ENCODE measurements at regions not wholly inside any gene's neighbourhood (a gene's known extent, or its start where the extent isn't known, plus 50 kb on each side); places are given as distances from the start of the nearest gene placed in this dataset.

DNA sequence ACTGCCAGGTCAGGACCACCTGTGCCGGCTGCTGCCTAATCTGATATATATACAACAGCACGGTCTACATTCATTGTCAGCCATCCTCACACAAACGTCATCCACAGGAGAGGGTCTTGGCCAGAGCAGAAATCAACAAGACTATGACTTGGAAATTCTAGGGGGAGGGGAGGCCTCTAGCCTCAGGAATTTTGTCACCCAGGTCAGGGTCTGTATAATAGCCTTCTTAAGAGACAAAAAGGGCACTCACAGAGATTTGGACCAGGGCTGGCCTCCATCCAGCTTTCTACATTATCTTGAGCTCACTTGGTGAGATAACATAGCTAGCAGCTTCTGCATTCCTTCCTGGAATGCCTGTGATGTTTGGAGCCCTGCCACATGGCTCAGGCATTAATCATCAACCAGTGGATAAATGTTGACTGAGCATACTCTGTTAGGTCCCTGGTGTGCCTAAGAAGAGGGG lies 50.4 kb upstream of the CTIF start:
- peak in 1 of 3 donors; percentile 34 for DNase-seq (ENCODE audit: low read depth in 3 of 3, low spot score in 2 of 3)

DNA sequence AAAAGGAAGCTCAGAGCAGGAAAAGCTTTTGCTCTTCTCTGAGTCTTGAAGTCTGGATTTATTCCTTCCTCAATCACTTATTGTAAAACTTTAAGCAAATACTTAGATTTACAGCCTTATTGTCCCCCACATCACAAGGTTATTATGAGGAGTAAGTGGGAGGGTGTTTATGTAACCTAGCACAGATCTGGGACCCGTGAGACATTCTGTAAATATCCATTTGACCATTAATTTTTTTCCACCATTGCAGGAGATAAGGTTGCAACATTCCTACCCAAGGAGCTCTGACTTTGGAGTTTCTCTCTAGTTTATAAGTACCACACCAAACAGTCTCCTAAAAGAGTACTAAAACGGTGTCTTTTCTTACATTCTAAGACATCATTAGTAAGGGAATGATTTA lies 52.1 kb upstream of the CTIF start:
- no peak for DNase-seq (ENCODE audit: low read depth in 3 of 3, low spot score in 2 of 3)

DNA sequence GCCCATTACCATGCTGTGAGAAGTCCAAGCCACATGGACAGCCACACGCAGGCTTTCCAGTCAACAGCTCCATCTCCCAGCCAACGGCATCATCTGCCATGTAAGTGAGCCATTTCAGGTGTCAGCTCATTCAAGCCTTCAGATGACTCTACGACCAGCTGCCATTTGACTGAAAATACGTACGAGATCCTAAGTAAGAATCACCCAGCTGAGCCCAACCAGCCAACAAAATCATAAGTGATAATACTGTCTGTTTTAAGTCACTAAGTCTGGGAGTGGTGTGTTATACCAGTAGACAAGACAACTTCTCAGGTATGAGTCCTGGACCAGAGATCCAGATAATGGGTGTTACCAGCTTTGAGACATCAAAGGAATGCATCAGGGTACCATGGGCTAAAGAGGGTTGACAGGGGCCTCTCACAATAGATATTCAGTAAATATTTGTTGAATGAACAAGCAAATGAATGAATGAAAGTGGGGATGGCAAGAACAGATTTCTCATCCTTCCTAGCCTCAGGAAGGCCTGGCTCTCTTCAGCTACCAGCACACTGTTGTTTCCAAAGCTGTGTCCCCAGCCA lies 52.9 kb upstream of the CTIF start:
- no peak for DNase-seq (ENCODE audit: low read depth in 3 of 3, low spot score in 2 of 3)

DNA sequence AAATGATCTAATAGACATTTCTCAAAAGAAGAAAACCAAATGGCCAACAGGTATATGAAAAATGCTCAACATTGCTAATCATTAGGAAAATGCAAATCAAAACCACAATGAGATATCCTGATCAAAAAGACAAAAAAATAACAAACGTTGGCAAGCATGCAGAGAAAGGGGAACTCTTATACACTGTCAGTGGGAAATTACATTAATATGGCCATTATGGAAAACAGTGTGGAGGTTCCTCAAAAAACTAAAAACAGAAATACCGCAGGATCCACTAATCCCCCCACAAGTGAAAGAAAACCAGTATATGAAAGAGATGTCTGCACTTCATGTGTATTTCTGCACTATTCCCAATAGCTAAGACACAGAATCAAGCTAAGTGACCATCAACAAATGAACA lies 57.7 kb upstream of the CTIF start:
- DNase-seq (ENCODE audit: low read depth in 3 of 3, low spot score in 2 of 3): no peak

DNA sequence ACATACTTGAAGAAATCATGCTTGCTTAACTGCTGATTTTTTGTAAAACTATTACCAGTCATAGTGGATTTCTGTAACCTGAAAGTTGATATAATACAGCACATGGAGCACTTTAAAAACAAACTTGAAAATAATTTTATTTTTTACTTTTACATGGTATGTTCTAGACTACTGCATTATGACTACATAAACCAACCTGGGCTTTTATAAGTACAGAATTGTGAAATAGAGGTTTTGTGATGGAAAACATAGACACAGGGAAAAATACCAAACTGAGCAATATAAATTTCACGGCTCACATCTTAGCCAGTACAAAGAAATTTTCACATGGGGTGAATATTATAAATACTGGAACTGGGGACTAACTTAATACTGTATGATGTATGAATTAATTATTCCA lies 59.3 kb upstream of the CTIF start:
- DNase-seq (ENCODE audit: low read depth in 3 of 3, low spot score in 2 of 3): no peak

DNA sequence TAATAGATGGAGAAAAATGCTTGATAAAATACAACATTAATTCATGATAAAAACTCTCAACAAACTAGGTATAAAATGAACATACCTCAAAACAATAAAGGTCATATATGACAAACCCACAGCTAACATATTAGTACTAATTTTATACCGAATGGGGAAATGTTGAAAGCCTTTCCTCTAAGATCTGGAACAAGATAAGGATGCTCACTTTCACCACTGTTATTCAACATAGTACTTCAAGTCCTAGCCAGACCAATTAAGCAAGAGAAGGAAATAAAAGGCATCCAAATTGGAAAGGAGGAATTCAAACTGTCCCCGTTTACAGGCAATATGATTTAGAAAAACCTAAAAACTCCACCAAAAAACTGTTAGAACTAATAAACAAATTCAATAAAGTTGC lies 61.5 kb upstream of the CTIF start:
- no peak for DNase-seq (ENCODE audit: low read depth in 3 of 3, low spot score in 2 of 3)

DNA sequence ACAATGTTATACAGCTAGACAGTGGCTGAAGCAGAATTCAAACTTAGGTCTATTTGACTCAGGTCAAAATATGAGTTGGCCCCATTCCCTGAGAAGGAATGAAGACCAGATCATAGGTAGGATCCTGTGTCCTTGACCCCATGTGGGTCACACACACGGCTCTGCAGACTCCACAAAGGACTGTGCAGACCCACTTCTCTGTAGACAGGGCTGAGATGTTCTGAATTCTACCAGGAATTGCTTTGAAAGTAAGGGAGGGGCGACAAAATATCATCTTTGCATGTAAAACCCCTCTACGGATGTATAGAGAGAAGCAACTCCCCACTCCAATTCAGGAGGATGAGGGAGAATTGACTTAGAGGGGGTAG lies 62.3 kb upstream of the CTIF start:
- no peak for DNase-seq (ENCODE audit: low read depth in 3 of 3, low spot score in 2 of 3)

DNA sequence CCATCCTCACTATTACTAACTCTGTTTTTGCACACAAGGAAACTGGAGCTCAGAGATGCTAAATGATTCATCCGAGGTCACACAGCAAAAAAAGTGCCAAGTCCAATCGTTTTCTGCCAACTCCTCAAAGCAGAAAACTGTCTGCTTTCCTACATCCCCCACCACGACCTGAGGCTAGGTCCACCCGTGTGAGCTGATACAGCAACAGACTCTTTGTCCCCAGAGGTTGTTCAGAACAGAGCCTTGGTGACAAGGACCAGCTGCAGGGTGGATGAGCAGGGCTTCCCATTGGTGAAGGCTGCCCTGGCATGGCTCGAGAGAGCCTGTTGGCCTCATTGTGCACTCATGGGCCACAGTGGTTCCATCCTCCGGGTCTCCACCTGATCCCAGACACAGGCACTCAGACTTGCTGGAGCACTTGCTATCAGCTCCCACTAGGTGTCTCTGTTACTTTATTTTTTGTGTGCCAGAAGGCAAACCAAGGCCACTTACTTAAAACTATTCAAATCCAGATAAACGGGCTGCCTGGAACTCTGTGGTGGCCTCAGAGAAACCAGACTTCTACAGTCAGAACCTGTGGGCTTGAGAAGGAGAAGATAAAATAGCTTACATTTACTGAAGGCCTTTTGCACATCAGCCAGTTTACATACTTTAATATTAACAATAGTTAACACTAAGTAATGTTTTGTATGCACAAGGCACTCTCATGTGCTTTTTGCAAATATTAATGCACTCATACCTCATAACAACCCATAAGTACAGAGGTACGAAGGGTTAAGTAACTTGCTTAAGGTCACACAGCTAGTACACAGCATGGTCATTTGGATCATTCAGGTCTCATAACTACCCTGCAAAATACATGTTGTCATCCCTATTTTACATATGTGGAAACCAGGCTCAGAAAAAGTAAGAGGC lies 62.9 kb upstream of the CTIF start:
- DNase-seq (ENCODE audit: low read depth in 3 of 3, low spot score in 2 of 3): no peak

DNA sequence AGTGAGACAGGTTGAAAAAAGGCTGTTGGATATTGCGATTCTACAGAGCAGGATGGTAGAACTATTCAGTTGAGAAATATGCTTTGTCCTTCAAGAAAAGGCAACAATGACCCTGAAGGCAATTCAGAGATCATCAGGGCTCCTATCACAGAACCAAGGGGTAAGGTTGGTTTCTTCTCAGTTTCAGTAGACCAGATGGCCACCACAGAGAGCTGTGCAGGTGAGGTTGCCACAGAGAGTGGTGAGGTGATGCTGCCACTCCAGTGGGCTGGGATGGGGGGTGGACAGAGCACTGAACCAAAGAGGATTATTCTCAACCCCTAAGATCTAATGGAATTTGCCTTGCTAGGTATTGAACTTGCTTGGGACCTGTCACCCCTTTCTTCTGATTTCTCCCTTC lies 64.6 kb upstream of the ZBTB7C start:
- no peak for DNase-seq (ENCODE audit: low read depth in 3 of 3, low spot score in 2 of 3)

DNA sequence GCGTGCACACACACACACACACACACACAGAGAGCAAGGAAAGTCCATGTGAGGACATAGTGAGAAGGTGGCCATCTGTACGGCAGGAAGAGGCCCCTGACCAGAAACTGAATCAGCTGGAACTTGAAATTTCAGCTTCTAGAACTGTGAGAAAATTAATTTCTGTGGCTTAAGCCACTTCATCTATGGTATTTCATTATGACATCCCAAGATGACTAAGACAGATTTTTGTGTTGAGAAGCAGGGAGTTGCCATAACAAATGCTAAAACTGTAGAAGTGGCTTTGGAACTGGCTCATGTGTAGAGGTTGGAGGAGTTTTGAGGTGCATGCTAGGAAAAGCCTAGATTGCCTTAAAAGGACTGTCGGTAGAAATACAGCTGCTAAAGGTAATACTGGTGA lies 63.4 kb upstream of the ZBTB7C start:
- DNase-seq (ENCODE audit: low read depth in 3 of 3, low spot score in 2 of 3): no peak

DNA sequence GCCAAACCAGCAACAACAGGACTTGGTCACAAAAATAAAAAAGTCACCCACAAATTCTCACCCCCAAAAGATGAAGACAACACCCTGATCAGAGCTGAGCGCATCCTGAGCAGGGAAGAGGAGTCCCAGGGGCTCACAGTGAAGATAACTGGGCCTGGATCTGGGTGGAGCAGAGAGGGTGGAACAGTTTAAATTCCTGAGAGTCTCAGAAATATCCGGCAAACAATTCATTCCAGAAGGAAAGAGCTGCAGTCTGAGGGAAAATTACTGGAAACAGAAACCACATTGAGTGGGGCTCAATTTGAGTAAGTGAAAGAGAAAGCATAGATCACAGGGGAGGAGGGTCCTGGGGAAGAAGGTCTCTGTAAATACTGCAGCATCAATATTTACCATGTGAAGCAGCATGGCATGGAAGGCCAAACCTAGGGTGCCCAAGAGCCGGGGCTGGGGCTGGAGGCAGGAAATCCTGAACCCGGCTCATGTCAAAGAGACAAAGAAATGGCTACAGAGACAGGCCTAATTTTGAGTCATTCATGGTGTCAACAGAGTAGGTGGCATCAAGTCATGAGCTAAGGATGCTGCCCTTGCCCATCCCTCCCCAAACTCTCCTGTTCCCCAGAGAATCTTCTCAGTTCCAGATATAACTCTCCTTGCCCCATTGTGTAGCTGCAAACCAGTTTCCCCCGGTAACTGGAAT lies 61.4 kb upstream of the ZBTB7C start:
- DNase-seq (ENCODE audit: low read depth in 3 of 3, low spot score in 2 of 3): no peak

DNA sequence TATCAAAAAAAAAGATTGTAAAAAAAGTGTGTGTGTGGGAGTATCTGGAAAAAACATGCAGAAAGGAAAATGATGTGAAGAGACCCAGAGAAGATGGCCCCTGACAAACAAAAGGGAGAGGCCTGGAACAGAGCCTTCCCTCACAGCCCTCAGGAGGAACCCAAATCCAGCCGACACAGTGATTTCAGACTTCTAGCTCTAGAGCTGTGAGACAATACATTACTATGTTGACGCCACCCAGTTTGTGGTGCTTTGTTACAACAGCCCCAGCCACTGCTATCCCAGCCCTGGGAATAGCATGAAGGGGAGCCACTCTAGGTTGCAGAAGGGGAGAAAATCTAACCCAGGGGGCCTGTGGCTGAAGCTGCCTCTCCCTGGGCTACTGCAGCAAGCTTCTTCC lies 59.0 kb upstream of the ZBTB7C start:
- no peak for DNase-seq (ENCODE audit: low read depth in 3 of 3, low spot score in 2 of 3)

DNA sequence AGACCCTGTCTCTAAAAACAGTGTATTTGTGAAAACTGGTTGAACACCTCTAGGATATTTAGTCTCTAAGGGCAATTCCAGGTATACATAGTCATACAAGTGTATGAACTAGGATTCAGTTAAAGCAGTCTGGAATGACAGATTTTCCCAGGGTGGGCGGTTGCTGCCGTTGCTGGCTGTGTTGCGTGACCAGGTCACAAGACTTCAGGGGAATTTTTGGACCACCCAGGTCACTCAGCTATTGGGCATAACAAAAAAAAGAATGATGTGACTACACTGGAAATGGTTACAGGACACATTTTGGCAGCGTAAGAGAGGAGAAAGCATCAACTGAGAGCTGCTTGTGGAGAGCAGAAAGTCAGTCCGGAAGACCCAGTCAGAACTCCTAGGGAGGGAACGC lies 58.0 kb upstream of the ZBTB7C start:
- no peak for DNase-seq (ENCODE audit: low read depth in 3 of 3, low spot score in 2 of 3)

DNA sequence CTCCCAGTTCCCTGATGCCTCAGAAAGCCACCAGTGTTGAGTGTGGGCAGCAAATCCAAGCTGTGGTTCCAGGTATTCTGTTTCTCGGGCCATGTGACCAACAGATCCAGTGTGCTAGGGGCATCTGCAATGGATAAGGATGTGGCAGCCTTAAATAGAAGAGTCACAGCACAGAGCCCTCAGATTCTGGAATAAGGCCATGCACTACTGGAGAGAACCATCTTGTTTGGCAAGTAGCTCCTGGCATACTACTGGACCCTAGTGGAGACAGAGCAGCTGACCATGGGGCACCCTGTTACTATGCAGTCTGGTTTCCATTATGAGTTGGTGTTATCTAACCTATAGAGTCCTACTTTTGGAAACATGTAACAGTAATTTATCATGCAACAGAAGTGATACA lies 53.3 kb upstream of the ZBTB7C start:
- no peak for DNase-seq (ENCODE audit: low read depth in 3 of 3, low spot score in 2 of 3)

DNA sequence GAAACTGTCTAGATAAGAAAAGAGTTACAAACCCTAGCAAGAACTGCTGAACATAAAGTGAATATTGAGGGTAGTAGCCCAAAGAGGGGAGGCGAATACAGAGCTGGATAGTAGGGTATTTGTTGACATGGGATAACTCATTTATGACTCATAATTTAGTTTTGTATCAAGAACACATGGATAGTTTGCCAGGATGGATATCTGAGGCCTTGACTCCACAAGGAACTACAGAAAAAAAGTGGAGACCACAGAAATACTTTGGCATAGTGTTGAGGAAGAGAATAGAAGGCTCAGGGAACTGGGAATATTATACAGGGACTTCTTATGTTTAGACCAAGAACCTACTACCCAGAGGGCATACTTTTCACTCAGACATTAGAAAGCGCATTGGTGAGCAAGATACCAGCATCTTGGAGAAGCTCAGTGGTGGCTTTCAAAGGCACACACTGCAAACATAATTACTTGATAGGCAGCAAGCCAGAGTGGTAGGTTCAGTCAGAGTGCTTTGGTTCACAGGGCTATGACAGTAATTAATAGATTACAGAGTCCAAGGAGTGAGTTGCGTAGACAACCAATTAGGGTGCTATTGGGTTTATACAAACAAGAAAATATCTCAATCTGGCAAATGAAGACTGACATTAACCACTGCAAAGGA lies 51.9 kb upstream of the ZBTB7C start:
- DNase-seq (ENCODE audit: low read depth in 3 of 3, low spot score in 2 of 3): no peak

DNA sequence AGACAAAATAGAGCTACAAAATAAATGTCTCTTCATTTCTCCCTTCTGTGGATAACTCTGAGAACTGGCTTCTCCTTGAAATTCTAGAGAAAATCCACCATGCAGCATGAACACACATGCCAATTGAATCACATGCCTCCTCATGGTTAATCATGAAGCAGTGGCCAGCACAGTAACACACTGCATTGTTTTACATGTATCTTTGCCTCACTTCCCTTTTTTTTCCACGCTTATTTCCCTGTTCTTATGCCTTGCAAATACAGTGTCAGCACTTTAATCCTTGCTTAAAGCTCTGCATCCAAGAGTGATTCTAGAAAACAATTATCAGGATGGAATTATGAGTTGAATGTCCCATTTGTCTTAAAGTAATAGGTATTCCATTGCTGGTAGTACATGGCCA lies 50.3 kb upstream of the ZBTB7C start:
- DNase-seq (ENCODE audit: low read depth in 3 of 3, low spot score in 2 of 3): no peak

DNA sequence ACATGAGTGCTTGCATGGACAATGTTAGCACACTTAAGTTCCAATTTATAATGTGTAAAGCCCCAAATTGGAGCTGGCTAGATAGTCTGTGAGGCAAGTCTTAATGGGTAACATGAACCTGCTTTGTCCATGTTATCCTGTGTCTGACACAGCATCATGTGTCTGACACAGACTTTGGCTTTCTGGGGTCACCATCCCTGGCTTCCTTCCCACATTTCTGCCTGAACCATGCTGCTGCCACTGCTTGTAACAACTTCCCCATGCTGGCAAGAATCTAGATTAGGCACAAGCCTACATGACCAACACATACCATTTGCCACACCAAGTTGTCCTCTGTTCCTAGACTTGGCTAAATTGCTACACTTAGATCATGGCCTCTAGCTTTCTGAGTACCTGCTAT lies 49.8 kb upstream of the ZBTB7C start:
- DNase-seq (ENCODE audit: low read depth in 3 of 3, low spot score in 2 of 3): no peak
